Pancreas (tissue), 10 donors: ENCODE measurements at regions not wholly inside any gene's neighbourhood (a gene's known extent, or its start where the extent isn't known, plus 50 kb on each side); places are given as distances from the start of the nearest gene placed in this dataset.

Experiments
- ATAC-seq, 4 donors: fragments of 200-7000 bp; cut with Tn5 transposase; one replicate each; pipeline versions ENCODE4 v1.8.0 to v1.9.1; 2020; ENCODE audit warnings: mild to moderate bottlenecking in 4 of 4, moderate library complexity in 4 of 4
- DNase-seq, 6 donors: peaks; one replicate each; pipeline ENCODE4 v3.0.0-alpha.2; 2020
- FAIRE-seq: peaks from 2 replicates; lab custom pipeline; 2012; peaks lifted over from hg19 to GRCh38; lab: Jason Lieb, UNC
- H3K27ac ChIP-seq, 4 donors: fragments of 200-600 bp; sonication (generic); 1 replicate in 3 of 4; 2 replicates in 1 of 4; pipeline versions ENCODE4 v1.5.0 to v1.8.0; 2020
- H3K27me3 ChIP-seq, 4 donors: fragments of 200-600 bp; one replicate each; pipeline ENCODE4 v1.8.0; 2021
- H3K36me3 ChIP-seq, 3 donors: fragments of 200-600 bp; sonication (generic) in 1 of 3; one replicate each; pipeline versions ENCODE4 v1.5.0 to v1.8.0; 2020 to 2021
- H3K4me1 ChIP-seq, 3 donors: fragments of 200-600 bp; one replicate each; pipeline ENCODE4 v1.8.0; 2021
- H3K4me3 ChIP-seq, 4 donors: fragments of 200-600 bp; sonication (generic) in 2 of 4; one replicate each; pipeline versions ENCODE4 v1.5.0 to v1.8.0; 2020 to 2021
- H3K9me3 ChIP-seq, 4 donors: fragments of 200-600 bp; one replicate each; pipeline ENCODE4 v1.8.0; 2021
- CTCF ChIP-seq, 4 donors: fragments of 200-600 bp; sonication (generic) in 3 of 4; IDR thresholded peaks; one replicate each; pipeline versions ENCODE4 v1.5.0 to v1.8.0; 2021; ENCODE audit warnings: antibody characterized with exemption in 4 of 4
- WGBS, 2 donors: extraction: QIAGEN DNeasy Blood & Tissue Kit; methylation state at CpG; one replicate each; pipeline ENCODE4 v1.1.7; 2013; 5-methylcytosine and 5-hydroxymethylcytosine counted together
- intact Hi-C, 3 donors: fragments of 100-400 bp; cut with DNase I; formaldehyde crosslinking; loops; one replicate each; pipeline versions ENCODE4 v1.11.1 to v1.14.2; 2022
- donor health status: healthy with polysubstance abuse.
- donor health status: DM: no; HTN: no; CAD: no; lungs with moderate emphysema.
- donor health status: DM: no; HTN: no; CAD: no.
- donor health status: control.
- donor health status: control.
- donor health status: Bipolar disorder and iron deficiency.
- donor health status: DM: yes; HTN: yes; CAD: no.
- donor health status: DM: no; HTN: no; CAD: no.
- donor health status: DM: no; HTN: no; CAD: no.
- donor health status: DM: yes; HTN: yes; CAD: no.

- H3K4me1 ChIP-seq, result no peaks in the 10 kb centered on the region
- H3K27ac ChIP-seq, result no peak overlapping the region
- no peak for TF ChIP-seq CTCF (IDR thresholded peaks at IDR 0.05)
- ATAC-seq (no peak), FAIRE-seq (no peak), DNase-seq (no peak)
- H3K27me3 ChIP-seq, result no peaks in the 10 kb centered on the region
- intact Hi-C loops, result no loop called here
- no peaks in the 10 kb centered on the region for H3K9me3 ChIP-seq
- no peak overlapping the region for H3K4me3 ChIP-seq
- WGBS, 2 donors, result 31% methylated on average over 4 of the region's 4 CpGs
- H3K36me3 ChIP-seq, result no peaks in the 10 kb centered on the region
Observed at GRCh38 chr1:198400063-198400462, 140.4 kb downstream of the ATP6V1G3 start.

- WGBS, 2 donors, result 49 to 67% methylated on average over 1 of the region's 1 CpG
- no peak for FAIRE-seq
- H3K27ac ChIP-seq, result no peak overlapping the region
- no peak for TF ChIP-seq CTCF (IDR thresholded peaks at IDR 0.05)
- no peaks in the 10 kb centered on the region for H3K27me3 ChIP-seq
- no peak overlapping the region for H3K4me3 ChIP-seq
- no peaks in the 10 kb centered on the region for H3K36me3 ChIP-seq
- DNase-seq, result no peak
- no peak for ATAC-seq
- intact Hi-C loops, result no loop called here
- H3K9me3 ChIP-seq, result no peaks in the 10 kb centered on the region
- H3K4me1 ChIP-seq, result no peaks in the 10 kb centered on the region
Observed at GRCh38 chr1:198399452-198399851, 141.0 kb downstream of the ATP6V1G3 start.

GRCh38 chr1:198397208-198397808, 143.2 kb downstream of the ATP6V1G3 start:
- FAIRE-seq, result no peak
- ATAC-seq, result no peak
- H3K27ac ChIP-seq, result no peak overlapping the region
- no peak for DNase-seq
- no peaks in the 10 kb centered on the region for H3K27me3 ChIP-seq
- intact Hi-C loops, result no loop called here
- no peaks in the 10 kb centered on the region for H3K4me1 ChIP-seq
- WGBS, 2 donors, result 60 to 77% methylated on average over 2 of the region's 2 CpGs
- no peak overlapping the region for H3K4me3 ChIP-seq
- no peaks in the 10 kb centered on the region for H3K9me3 ChIP-seq
- no peaks in the 10 kb centered on the region for H3K36me3 ChIP-seq
- TF ChIP-seq CTCF (IDR thresholded peaks at IDR 0.05), result no peak

GRCh38 chr1:198391393-198392020, 149.0 kb downstream of the ATP6V1G3 start:
- intact Hi-C loops, result no loop called here
- no peaks in the 10 kb centered on the region for H3K9me3 ChIP-seq
- DNase-seq (no peak), ATAC-seq (no peak), FAIRE-seq (no peak)
- no peak for TF ChIP-seq CTCF (IDR thresholded peaks at IDR 0.05)
- H3K27ac ChIP-seq, result no peak overlapping the region
- H3K27me3 ChIP-seq, result no peaks in the 10 kb centered on the region
- no peaks in the 10 kb centered on the region for H3K36me3 ChIP-seq
- no peak overlapping the region for H3K4me3 ChIP-seq
- no peaks in the 10 kb centered on the region for H3K4me1 ChIP-seq
- 60 to 73% methylated on average over 10 of the region's 10 CpGs for WGBS, 2 donors

- TF ChIP-seq CTCF (IDR thresholded peaks at IDR 0.05), result no peak
- H3K36me3 ChIP-seq, result no peaks in the 10 kb centered on the region
- ATAC-seq, result no peak
- no peak overlapping the region for H3K27ac ChIP-seq
- 36 to 56% methylated on average over 3 of the region's 3 CpGs for WGBS, 2 donors
- H3K4me1 ChIP-seq, result no peaks in the 10 kb centered on the region
- H3K27me3 ChIP-seq, result no peaks in the 10 kb centered on the region
- H3K9me3 ChIP-seq, result no peaks in the 10 kb centered on the region
- intact Hi-C loops, result no loop called here
- H3K4me3 ChIP-seq, result no peak overlapping the region
- no peak for DNase-seq
- no peak for FAIRE-seq
Observed at GRCh38 chr1:198387587-198387986, 152.9 kb downstream of the ATP6V1G3 start.
